Glutamatergic neuron (in vitro differentiated cells): ENCODE measurements at regions not wholly inside any gene's neighbourhood (a gene's known extent, or its start where the extent isn't known, plus 50 kb on each side); places are given as distances from the start of the nearest gene placed in this dataset.

Source experiments
- DNase-seq: peaks from one replicate; pipeline ENCODE4 v3.0.0; 2022
- H3K27ac Mint-ChIP-seq: one replicate; pipeline ENCODE4 v1.8.0; 2020; ENCODE audit warnings: mild to moderate bottlenecking, mixed read lengths, inconsistent platforms; ENCODE audit not compliant: unreplicated experiment
- H3K27me3 Mint-ChIP-seq: one replicate; pipeline ENCODE4 v1.8.0; 2020; ENCODE audit warnings: mild to moderate bottlenecking, moderate library complexity, mixed read lengths, inconsistent platforms; ENCODE audit not compliant: unreplicated experiment
- H3K36me3 Mint-ChIP-seq: one replicate; pipeline ENCODE4 v1.8.0; 2020; ENCODE audit warnings: mild to moderate bottlenecking, mixed read lengths, inconsistent platforms; ENCODE audit not compliant: unreplicated experiment
- H3K4me1 Mint-ChIP-seq: one replicate; pipeline ENCODE4 v1.8.0; 2020; ENCODE audit warnings: mild to moderate bottlenecking, low read depth, mixed read lengths, inconsistent platforms; ENCODE audit not compliant: unreplicated experiment
- H3K4me3 Mint-ChIP-seq: one replicate; pipeline ENCODE4 v1.8.0; 2020; ENCODE audit warnings: mild to moderate bottlenecking, mixed read lengths, inconsistent platforms; ENCODE audit not compliant: unreplicated experiment
- H3K9me3 Mint-ChIP-seq: one replicate; pipeline ENCODE4 v1.8.0; 2020; ENCODE audit warnings: mild to moderate bottlenecking, moderate library complexity, mixed read lengths, inconsistent platforms; ENCODE audit not compliant: unreplicated experiment
- TF ChIP-seq, protein P1 (sequence below): fragments of 200-600 bp; sonication (generic); IDR thresholded peaks from one replicate; pipeline ENCODE4 v1.5.0; 2021; ENCODE audit not compliant: partially characterized antibody, unreplicated experiment

DNA sequence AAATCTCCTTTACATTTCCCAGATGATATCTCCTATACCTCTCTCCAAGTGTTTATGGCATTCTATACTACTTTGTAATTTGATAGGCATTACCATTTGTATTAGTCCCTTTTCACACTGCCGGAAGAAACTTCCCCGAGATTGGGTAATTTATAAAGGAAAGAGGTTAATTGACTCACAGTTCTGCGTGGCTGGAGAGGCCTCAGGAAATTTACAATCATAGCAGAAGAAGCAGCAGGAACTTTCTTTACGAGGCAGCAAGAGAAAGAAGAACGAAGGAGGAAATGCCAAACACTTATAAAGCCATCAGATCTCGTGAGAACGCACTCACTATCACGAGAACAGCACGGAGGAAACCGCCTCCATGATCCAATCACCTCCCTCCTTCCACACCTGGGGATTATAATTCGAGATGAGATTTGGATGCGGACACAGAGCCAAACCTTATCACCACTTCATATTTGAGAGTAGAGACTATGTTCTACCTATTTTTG, 1194.6 kb downstream of the SORCS1 start:
- H3K4me3 Mint-ChIP-seq = no peak overlapping the region
- TF ChIP-seq, protein P1, sequence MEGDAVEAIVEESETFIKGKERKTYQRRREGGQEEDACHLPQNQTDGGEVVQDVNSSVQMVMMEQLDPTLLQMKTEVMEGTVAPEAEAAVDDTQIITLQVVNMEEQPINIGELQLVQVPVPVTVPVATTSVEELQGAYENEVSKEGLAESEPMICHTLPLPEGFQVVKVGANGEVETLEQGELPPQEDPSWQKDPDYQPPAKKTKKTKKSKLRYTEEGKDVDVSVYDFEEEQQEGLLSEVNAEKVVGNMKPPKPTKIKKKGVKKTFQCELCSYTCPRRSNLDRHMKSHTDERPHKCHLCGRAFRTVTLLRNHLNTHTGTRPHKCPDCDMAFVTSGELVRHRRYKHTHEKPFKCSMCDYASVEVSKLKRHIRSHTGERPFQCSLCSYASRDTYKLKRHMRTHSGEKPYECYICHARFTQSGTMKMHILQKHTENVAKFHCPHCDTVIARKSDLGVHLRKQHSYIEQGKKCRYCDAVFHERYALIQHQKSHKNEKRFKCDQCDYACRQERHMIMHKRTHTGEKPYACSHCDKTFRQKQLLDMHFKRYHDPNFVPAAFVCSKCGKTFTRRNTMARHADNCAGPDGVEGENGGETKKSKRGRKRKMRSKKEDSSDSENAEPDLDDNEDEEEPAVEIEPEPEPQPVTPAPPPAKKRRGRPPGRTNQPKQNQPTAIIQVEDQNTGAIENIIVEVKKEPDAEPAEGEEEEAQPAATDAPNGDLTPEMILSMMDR = no peak
- peaks cover 57% of the 10 kb centered on the region for H3K4me1 Mint-ChIP-seq
- no peaks in the 10 kb centered on the region for H3K27me3 Mint-ChIP-seq
- H3K9me3 Mint-ChIP-seq = peaks cover 3% of the 10 kb centered on the region
- no peak for DNase-seq
- H3K27ac Mint-ChIP-seq = peak overlapping the region; percentile 25
- H3K36me3 Mint-ChIP-seq = no peaks in the 10 kb centered on the region

DNA sequence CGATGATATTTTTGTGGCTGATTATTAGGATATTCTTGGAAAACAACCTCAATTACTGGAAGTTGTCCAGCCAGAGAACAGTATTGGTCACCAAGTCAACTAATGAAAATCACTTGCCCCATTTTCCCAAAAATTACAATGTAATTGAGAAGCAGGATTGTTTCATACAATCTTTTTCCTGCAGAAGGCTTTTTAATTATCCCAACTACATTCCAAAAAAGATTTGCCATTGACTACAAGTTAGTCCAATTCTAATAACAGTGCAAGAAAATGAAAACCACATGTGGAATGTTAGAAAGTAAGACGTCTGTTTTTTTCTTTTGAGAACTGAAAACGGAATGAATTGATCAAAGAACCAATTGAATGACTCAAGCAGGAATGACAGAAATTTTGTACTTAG, 1195.8 kb downstream of the SORCS1 start:
- DNase-seq = no peak
- Mint-ChIP-seq H3K36me3 (no peaks in the 10 kb centered on the region), H3K27me3 (no peaks in the 10 kb centered on the region), H3K4me1 (peaks cover 48% of the 10 kb centered on the region), H3K4me3 (no peak overlapping the region), H3K9me3 (peaks cover 3% of the 10 kb centered on the region), H3K27ac (no peak overlapping the region)
- TF ChIP-seq, protein P1 = no peak

GRCh38 chr10:105967256-105967655, 1197.2 kb downstream of the SORCS1 start:
- TF ChIP-seq, protein P1 = no peak
- no peak overlapping the region for H3K27ac Mint-ChIP-seq
- H3K4me3 Mint-ChIP-seq = no peak overlapping the region
- no peaks in the 10 kb centered on the region for H3K27me3 Mint-ChIP-seq
- H3K36me3 Mint-ChIP-seq = no peaks in the 10 kb centered on the region
- no peaks in the 10 kb centered on the region for H3K9me3 Mint-ChIP-seq
- DNase-seq = no peak
- H3K4me1 Mint-ChIP-seq = peaks cover 42% of the 10 kb centered on the region

- H3K36me3 Mint-ChIP-seq = no peaks in the 10 kb centered on the region
- no peaks in the 10 kb centered on the region for H3K9me3 Mint-ChIP-seq
- TF ChIP-seq, protein P1 = no peak
- H3K27me3 Mint-ChIP-seq = no peaks in the 10 kb centered on the region
- no peak overlapping the region for H3K4me3 Mint-ChIP-seq
- H3K27ac Mint-ChIP-seq = no peak overlapping the region
- DNase-seq = no peak
- H3K4me1 Mint-ChIP-seq = peaks cover 34% of the 10 kb centered on the region
Observed at GRCh38 chr10:105965141-105965540, 1199.4 kb downstream of the SORCS1 start.

DNA sequence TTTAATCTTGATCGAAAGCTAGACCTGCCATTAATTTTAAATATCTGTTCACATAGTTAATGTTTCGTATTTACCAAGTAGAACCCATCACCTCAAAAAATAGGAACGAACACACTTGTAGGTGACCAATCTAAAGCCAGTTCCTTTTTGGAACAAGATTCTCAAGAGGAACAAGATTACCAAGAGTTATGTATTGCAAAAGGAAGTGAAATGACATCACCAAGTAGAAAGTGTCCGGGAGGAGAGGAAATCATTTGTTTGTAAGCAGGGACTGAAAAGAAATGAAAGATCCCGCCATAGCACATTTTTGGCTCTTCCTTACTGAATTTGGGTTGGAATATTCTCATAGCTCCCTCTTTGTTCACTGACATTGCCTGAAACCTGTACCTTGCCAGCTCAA, 1200.5 kb downstream of the SORCS1 start:
- Mint-ChIP-seq H3K27ac (no peak overlapping the region), H3K27me3 (no peaks in the 10 kb centered on the region), H3K9me3 (no peaks in the 10 kb centered on the region), H3K4me1 (peaks cover 24% of the 10 kb centered on the region), H3K4me3 (no peak overlapping the region), H3K36me3 (no peaks in the 10 kb centered on the region)
- DNase-seq = no peak
- TF ChIP-seq, protein P1 = no peak
